HepG2 (cell line): ENCODE measurements at regions not wholly inside any gene's neighbourhood (a gene's known extent, or its start where the extent isn't known, plus 50 kb on each side); places are given as distances from the start of the nearest gene placed in this dataset.
A peak's percentile ranks its signal among the peaks of the same experiment; 100 is the strongest.

Experiments used
- BORCS8-MEF2B ChIP-seq: sonication (generic); formaldehyde crosslinking; IDR thresholded peaks from 2 replicates; pipeline ENCODE4 v1.8.0; 2022; ENCODE audit warnings: mild to moderate bottlenecking, missing genetic modification reagents
- CBX5 ChIP-seq: sonication (generic); formaldehyde crosslinking; IDR thresholded peaks from 2 replicates; pipeline ENCODE4 v1.4.0; 2020; ENCODE audit warnings: missing genetic modification reagents, borderline replicate concordance
- CREM ChIP-seq, 2 experiments: sonication (generic) in 1 of 2; formaldehyde crosslinking in 1 of 2; IDR thresholded peaks; 2 replicates each; pipeline versions ENCODE4 v1.4.0 to v1.6.1; 2016 to 2020; ENCODE audit warnings: antibody characterized with exemption in 1 of 2, mild to moderate bottlenecking in 1 of 2, missing genetic modification reagents in 1 of 2
- ESRRA ChIP-seq: sonication (generic); formaldehyde crosslinking; IDR thresholded peaks from 2 replicates; pipeline ENCODE4 v1.5.1; 2020; ENCODE audit warnings: mild to moderate bottlenecking, low read depth, missing genetic modification reagents
- FIP1L1 ChIP-seq: fragments of 200-400 bp; formaldehyde crosslinking; IDR thresholded peaks from 2 replicates; pipeline ENCODE4 v1.6.1; 2018; ENCODE audit warnings: low read depth, mild to moderate bottlenecking, low read length, moderate library complexity, borderline replicate concordance; ENCODE audit not compliant: insufficient read depth
- GABPA ChIP-seq, 2 experiments: IDR thresholded peaks; 2 replicates each; pipeline ENCODE4 v1.6.1; 2011 to 2016; ENCODE audit warnings: low read depth in 2 of 2, low read length in 1 of 2, missing biosample characterization in 1 of 2, missing genetic modification characterization in 1 of 2
- GATA4 ChIP-seq: sonication (generic); IDR thresholded peaks from 2 replicates; pipeline ENCODE4 v1.6.1; 2016; ENCODE audit warnings: antibody characterized with exemption, low read depth, borderline replicate concordance
- NFKB2 ChIP-seq: sonication (generic); formaldehyde crosslinking; IDR thresholded peaks from 2 replicates; pipeline ENCODE4 v1.4.0; 2020; ENCODE audit warnings: missing genetic modification reagents, borderline replicate concordance
- SOX6 ChIP-seq, 2 experiments: fragments of 450-650 bp in 1 of 2; sonication (generic) in 1 of 2; formaldehyde crosslinking in 1 of 2; IDR thresholded peaks; 2 replicates each; pipeline versions ENCODE4 v1.4.0 to v1.6.1; 2017 to 2020; ENCODE audit warnings: antibody characterized with exemption in 1 of 2, mild to moderate bottlenecking in 1 of 2, missing genetic modification reagents in 1 of 2
- SRSF9 ChIP-seq: fragments of 200-400 bp; formaldehyde crosslinking; IDR thresholded peaks from 2 replicates; pipeline ENCODE4 v1.6.1; 2018; ENCODE audit warnings: borderline replicate concordance, mild to moderate bottlenecking, low read depth, low read length; ENCODE audit not compliant: insufficient read depth, poor library complexity, severe bottlenecking
- ZNF160 ChIP-seq: sonication (generic); formaldehyde crosslinking; IDR thresholded peaks from 2 replicates; pipeline ENCODE4 v1.8.0; 2022; ENCODE audit warnings: mild to moderate bottlenecking, inconsistent platforms, missing genetic modification reagents
- ZNF552 ChIP-seq: sonication (generic); formaldehyde crosslinking; IDR thresholded peaks from 2 replicates; pipeline ENCODE4 v1.9.0; 2022; ENCODE audit warnings: missing genetic modification reagents, mild to moderate bottlenecking, borderline replicate concordance
- ZNF766 ChIP-seq: sonication (generic); formaldehyde crosslinking; IDR thresholded peaks from 2 replicates; pipeline ENCODE4 v1.5.0; 2020; ENCODE audit warnings: missing genetic modification reagents, borderline replicate concordance
- ZNF782 ChIP-seq: sonication (generic); formaldehyde crosslinking; IDR thresholded peaks from 2 replicates; pipeline ENCODE4 v1.4.0; 2020; ENCODE audit warnings: missing genetic modification reagents, mild to moderate bottlenecking, borderline replicate concordance
- ZNF883 ChIP-seq: sonication (generic); formaldehyde crosslinking; IDR thresholded peaks from 2 replicates; pipeline ENCODE4 v1.5.1; 2020; ENCODE audit warnings: mild to moderate bottlenecking, missing genetic modification reagents; ENCODE audit errors: not compliant biosample characterization
- TF ChIP-seq, protein P1 (sequence below): sonication (generic); formaldehyde crosslinking; IDR thresholded peaks from 2 replicates; pipeline ENCODE4 v1.5.1; 2020; ENCODE audit warnings: missing genetic modification reagents, mild to moderate bottlenecking, borderline replicate concordance
- TF ChIP-seq, protein P2 (sequence below): sonication (generic); formaldehyde crosslinking; IDR thresholded peaks from 2 replicates; pipeline ENCODE4 v1.5.0; 2020; ENCODE audit warnings: missing genetic modification reagents
- TF ChIP-seq, protein P3 (sequence below): sonication (generic); formaldehyde crosslinking; IDR thresholded peaks from 2 replicates; pipeline ENCODE4 v1.4.0; 2020; ENCODE audit warnings: missing genetic modification reagents
- TF ChIP-seq, protein P4 (sequence below): sonication (generic); formaldehyde crosslinking; IDR thresholded peaks from 2 replicates; pipeline ENCODE4 v1.8.0; 2022; ENCODE audit warnings: mild to moderate bottlenecking, missing genetic modification reagents

DNA sequence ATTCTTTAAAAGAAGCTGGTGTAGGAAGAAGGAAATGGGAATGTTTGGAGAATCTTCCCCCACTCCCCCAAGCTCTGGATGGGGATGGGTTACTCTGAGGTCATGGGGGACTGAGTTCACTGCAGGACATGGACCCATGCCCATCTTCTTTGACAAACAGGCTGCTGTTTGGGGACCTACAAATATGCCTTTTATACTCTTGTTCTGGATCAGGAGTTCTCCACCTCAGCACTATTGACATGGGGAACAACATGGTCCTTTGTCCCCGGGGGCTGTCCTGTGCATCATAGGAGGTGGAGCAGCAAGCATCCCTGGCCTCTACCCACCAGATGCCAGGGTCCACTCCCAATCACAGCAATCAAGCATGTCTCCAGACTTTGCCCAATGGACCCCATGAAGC, 365.8 kb upstream of the C1orf174 start (continued):
- TF ChIP-seq, protein P1, sequence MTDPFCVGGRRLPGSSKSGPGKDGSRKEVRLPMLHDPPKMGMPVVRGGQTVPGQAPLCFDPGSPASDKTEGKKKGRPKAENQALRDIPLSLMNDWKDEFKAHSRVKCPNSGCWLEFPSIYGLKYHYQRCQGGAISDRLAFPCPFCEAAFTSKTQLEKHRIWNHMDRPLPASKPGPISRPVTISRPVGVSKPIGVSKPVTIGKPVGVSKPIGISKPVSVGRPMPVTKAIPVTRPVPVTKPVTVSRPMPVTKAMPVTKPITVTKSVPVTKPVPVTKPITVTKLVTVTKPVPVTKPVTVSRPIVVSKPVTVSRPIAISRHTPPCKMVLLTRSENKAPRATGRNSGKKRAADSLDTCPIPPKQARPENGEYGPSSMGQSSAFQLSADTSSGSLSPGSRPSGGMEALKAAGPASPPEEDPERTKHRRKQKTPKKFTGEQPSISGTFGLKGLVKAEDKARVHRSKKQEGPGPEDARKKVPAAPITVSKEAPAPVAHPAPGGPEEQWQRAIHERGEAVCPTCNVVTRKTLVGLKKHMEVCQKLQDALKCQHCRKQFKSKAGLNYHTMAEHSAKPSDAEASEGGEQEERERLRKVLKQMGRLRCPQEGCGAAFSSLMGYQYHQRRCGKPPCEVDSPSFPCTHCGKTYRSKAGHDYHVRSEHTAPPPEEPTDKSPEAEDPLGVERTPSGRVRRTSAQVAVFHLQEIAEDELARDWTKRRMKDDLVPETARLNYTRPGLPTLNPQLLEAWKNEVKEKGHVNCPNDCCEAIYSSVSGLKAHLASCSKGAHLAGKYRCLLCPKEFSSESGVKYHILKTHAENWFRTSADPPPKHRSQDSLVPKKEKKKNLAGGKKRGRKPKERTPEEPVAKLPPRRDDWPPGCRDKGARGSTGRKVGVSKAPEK (CRISPR knock-in tag) = no peak
- TF ChIP-seq ZNF160 (CRISPR knock-in tag) = no peak
- TF ChIP-seq SRSF9 = no peak
- no peak for TF ChIP-seq SOX6 (IDR thresholded peaks at IDR 0.05)
- peak; percentile 80 for TF ChIP-seq SOX6 (CRISPR knock-in tag; IDR thresholded peaks at IDR 0.05)
- TF ChIP-seq CREM (IDR thresholded peaks at IDR 0.05) = peak; percentile 69; the same call in 1 of the 2 replicates
- TF ChIP-seq CREM (CRISPR knock-in tag; IDR thresholded peaks at IDR 0.05) = no peak
- TF ChIP-seq CBX5 (CRISPR knock-in tag) = no peak
- TF ChIP-seq ZNF883 (CRISPR knock-in tag) = no peak
- TF ChIP-seq, protein P2, sequence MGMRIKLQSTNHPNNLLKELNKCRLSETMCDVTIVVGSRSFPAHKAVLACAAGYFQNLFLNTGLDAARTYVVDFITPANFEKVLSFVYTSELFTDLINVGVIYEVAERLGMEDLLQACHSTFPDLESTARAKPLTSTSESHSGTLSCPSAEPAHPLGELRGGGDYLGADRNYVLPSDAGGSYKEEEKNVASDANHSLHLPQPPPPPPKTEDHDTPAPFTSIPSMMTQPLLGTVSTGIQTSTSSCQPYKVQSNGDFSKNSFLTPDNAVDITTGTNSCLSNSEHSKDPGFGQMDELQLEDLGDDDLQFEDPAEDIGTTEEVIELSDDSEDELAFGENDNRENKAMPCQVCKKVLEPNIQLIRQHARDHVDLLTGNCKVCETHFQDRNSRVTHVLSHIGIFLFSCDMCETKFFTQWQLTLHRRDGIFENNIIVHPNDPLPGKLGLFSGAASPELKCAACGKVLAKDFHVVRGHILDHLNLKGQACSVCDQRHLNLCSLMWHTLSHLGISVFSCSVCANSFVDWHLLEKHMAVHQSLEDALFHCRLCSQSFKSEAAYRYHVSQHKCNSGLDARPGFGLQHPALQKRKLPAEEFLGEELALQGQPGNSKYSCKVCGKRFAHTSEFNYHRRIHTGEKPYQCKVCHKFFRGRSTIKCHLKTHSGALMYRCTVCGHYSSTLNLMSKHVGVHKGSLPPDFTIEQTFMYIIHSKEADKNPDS = no peak
- TF ChIP-seq ZNF782 (CRISPR knock-in tag) = no peak
- no peak for TF ChIP-seq ZNF766 (CRISPR knock-in tag)
- no peak for TF ChIP-seq GATA4
- TF ChIP-seq, protein P3, sequence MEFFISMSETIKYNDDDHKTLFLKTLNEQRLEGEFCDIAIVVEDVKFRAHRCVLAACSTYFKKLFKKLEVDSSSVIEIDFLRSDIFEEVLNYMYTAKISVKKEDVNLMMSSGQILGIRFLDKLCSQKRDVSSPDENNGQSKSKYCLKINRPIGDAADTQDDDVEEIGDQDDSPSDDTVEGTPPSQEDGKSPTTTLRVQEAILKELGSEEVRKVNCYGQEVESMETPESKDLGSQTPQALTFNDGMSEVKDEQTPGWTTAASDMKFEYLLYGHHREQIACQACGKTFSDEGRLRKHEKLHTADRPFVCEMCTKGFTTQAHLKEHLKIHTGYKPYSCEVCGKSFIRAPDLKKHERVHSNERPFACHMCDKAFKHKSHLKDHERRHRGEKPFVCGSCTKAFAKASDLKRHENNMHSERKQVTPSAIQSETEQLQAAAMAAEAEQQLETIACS (CRISPR knock-in tag) = no peak
- TF ChIP-seq ZNF552 (CRISPR knock-in tag) = no peak
- no peak for TF ChIP-seq BORCS8-MEF2B (CRISPR knock-in tag)
- TF ChIP-seq ESRRA (CRISPR knock-in tag) = no peak
- no peak for TF ChIP-seq GABPA (IDR thresholded peaks at IDR 0.05; ENCODE audit: low read depth, low read length)
- TF ChIP-seq GABPA (CRISPR knock-in tag; IDR thresholded peaks at IDR 0.05; ENCODE audit: low read depth) = no peak
- no peak for TF ChIP-seq NFKB2
- no peak for TF ChIP-seq FIP1L1
- TF ChIP-seq, protein P4, sequence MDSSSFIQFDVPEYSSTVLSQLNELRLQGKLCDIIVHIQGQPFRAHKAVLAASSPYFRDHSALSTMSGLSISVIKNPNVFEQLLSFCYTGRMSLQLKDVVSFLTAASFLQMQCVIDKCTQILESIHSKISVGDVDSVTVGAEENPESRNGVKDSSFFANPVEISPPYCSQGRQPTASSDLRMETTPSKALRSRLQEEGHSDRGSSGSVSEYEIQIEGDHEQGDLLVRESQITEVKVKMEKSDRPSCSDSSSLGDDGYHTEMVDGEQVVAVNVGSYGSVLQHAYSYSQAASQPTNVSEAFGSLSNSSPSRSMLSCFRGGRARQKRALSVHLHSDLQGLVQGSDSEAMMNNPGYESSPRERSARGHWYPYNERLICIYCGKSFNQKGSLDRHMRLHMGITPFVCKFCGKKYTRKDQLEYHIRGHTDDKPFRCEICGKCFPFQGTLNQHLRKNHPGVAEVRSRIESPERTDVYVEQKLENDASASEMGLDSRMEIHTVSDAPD (CRISPR knock-in tag) = no peak
- TF ChIP-seq, all 625 proteins: peak for 76
